HepG2 (cell line): ENCODE measurements at regions not wholly inside any gene's neighbourhood (a gene's known extent, or its start where the extent isn't known, plus 50 kb on each side); places are given as distances from the start of the nearest gene placed in this dataset.

Experiments used
- ATAC-seq: fragments of 200-7000 bp; cut with Tn5 transposase; 3 replicates; pipeline ENCODE4 v1.9.1; 2020; ENCODE audit warnings: mild to moderate bottlenecking, moderate library complexity
- BruUV-seq: library from RNA; stranded (reverse); fragments of 400-500 nt; replicated peaks from 2 replicates; lab custom pipeline; 2021; lab: Mats Ljungman, UMichigan
- CTCF ChIA-PET: fragments of 300-600 bp; formaldehyde crosslinking; extraction: SDS; loops from one replicate; lab custom pipeline; 2021; ENCODE audit warnings: low total read pairs, inconsistent platforms, low intra/inter-chr PET ratio; lab: Yijun Ruan, JAX
- POLR2A ChIA-PET: fragments of 350-600 bp; sonication (Branson Sonifier 250); formaldehyde crosslinking; loops from one replicate; lab custom pipeline; 2020; ENCODE audit warnings: antibody characterized with exemption, inconsistent platforms; lab: Yijun Ruan, JAX
- DNase-seq: peaks from one replicate; pipeline ENCODE4 v3.0.0-alpha.2; 2015; ENCODE audit warnings: low spot score
- FAIRE-seq: peaks from 3 replicates; lab custom pipeline; 2011; peaks lifted over from hg19 to GRCh38; lab: Jason Lieb, UNC
- H2AFZ ChIP-seq: one replicate; pipeline ENCODE4 v1.6.1; 2011; ENCODE audit warnings: low read length, inconsistent platforms
- H3K27ac ChIP-seq: fragments of 300-600 bp; 3 replicates; pipeline ENCODE4 v1.8.0; 2011; ENCODE audit warnings: mixed run types, mild to moderate bottlenecking, mixed read lengths, low read length, inconsistent platforms; ENCODE audit not compliant: insufficient read depth; ENCODE audit errors: extremely low read length
- H3K27me3 ChIP-seq, 2 experiments: fragments of 200-600 bp in 1 of 2; 2 replicates in 1 of 2; 3 replicates in 1 of 2; pipeline versions ENCODE4 v1.6.0 to v1.8.0; 2011; ENCODE audit warnings: low read length in 2 of 2, mild to moderate bottlenecking in 2 of 2, moderate library complexity in 2 of 2, inconsistent platforms in 1 of 2; ENCODE audit not compliant: insufficient read depth in 2 of 2, control insufficient read depth in 1 of 2
- H3K36me3 ChIP-seq, 2 experiments: fragments of 200-600 bp in 1 of 2; replicated peaks in 1 of 2; 2 replicates in 1 of 2; 3 replicates in 1 of 2; pipeline versions ENCODE4 v1.5.1 to v1.8.0; 2011; ENCODE audit warnings: low read length in 2 of 2, inconsistent platforms in 1 of 2; ENCODE audit not compliant: insufficient read depth in 2 of 2, control insufficient read depth in 1 of 2
- H3K4me1 ChIP-seq: 2 replicates; pipeline ENCODE4 v1.5.1; 2012; ENCODE audit warnings: low read length, inconsistent platforms; ENCODE audit not compliant: insufficient read depth
- H3K4me2 ChIP-seq: 2 replicates; pipeline ENCODE4 v1.6.0; 2011; ENCODE audit warnings: low read depth, low read length, inconsistent platforms
- H3K4me3 ChIP-seq, 3 experiments: fragments of 200-600 bp in 1 of 3; sonication (generic), shearing (Covaris generic) in 1 of 3; replicated peaks in 1 of 3; 2 replicates each; pipeline ENCODE4 v1.5.1; 2011 to 2016; ENCODE audit warnings: low read length in 3 of 3, inconsistent platforms in 2 of 3, low read depth in 2 of 3, mild to moderate bottlenecking in 2 of 3, control low read depth in 1 of 3, mixed read lengths in 1 of 3; ENCODE audit not compliant: insufficient read depth in 1 of 3
- H3K79me2 ChIP-seq: one replicate; pipeline ENCODE4 v1.6.1; 2011; ENCODE audit warnings: low read length, inconsistent platforms; ENCODE audit not compliant: insufficient read depth
- H3K9ac ChIP-seq: 2 replicates; pipeline ENCODE4 v1.6.0; 2011; ENCODE audit warnings: mild to moderate bottlenecking, low read depth, low read length, inconsistent platforms; ENCODE audit not compliant: insufficient read depth
- H3K9me3 ChIP-seq: 2 replicates; pipeline ENCODE4 v1.5.1; 2012; ENCODE audit warnings: mild to moderate bottlenecking, low read length
- H4K20me1 ChIP-seq: 2 replicates; pipeline ENCODE4 v1.6.0; 2011; ENCODE audit warnings: inconsistent platforms, mild to moderate bottlenecking, low read length, moderate library complexity; ENCODE audit not compliant: insufficient read depth
- REL ChIP-seq: sonication (generic); formaldehyde crosslinking; conservative IDR thresholded peaks from 2 replicates; pipeline ENCODE4 v1.8.0; 2022; ENCODE audit warnings: mild to moderate bottlenecking, missing genetic modification reagents, moderate library complexity
- ZFAT ChIP-seq: sonication (generic); formaldehyde crosslinking; conservative IDR thresholded peaks from 2 replicates; pipeline ENCODE4 v1.8.1; 2023; ENCODE audit warnings: missing genetic modification reagents, inconsistent platforms
- ZNF383 ChIP-seq: sonication (generic); formaldehyde crosslinking; IDR thresholded peaks from 2 replicates; pipeline ENCODE4 v1.4.0; 2020; ENCODE audit warnings: missing genetic modification reagents, mild to moderate bottlenecking, borderline replicate concordance
- WGBS: methylation state at CpG from one replicate; pipeline ENCODE4 v1.1.6; 2017; ENCODE audit warnings: low lambda C conversion rate; 5-methylcytosine and 5-hydroxymethylcytosine counted together
- in situ Hi-C: cut with HindIII; loops from 2 replicates; pipeline ENCODE4 v1.10.0; 2017; ENCODE audit warnings: low pct_unique_long_range_greater_than_20kb; ENCODE audit not compliant: extremely low pct_ligation_motif_present
- intact Hi-C: fragments of 100-400 bp; cut with micrococcal nuclease; formaldehyde crosslinking; loops from one replicate; pipeline ENCODE4 v1.10.0; 2022; ENCODE audit not compliant: unreplicated experiment
- TF ChIP-seq, protein P1 (sequence below): sonication (generic); formaldehyde crosslinking; IDR thresholded peaks from 2 replicates; pipeline ENCODE4 v1.4.0; 2020; ENCODE audit warnings: mild to moderate bottlenecking, missing genetic modification reagents, borderline replicate concordance
- TF ChIP-seq, protein P2 (sequence below): sonication (generic); formaldehyde crosslinking; IDR thresholded peaks from 2 replicates; pipeline ENCODE4 v1.4.0; 2020; ENCODE audit warnings: missing genetic modification reagents, borderline replicate concordance

DNA sequence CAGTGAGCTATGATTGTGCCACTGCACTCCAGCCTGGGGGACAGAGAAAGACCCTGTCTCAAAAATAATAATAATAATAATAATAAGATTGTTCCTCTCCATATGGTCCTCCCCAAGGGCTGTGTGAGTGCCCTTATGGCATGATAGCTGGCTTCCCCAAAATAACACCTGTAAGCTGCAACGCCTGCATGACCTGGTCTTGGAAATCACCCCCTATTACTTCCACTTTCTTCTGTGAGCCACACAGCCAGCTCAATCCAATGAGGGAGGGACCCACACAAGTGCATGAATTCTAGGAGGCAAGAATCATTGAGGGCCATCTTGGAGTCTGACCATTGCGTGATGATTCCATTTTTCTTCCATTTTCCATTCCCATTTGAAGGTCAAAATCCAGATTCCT is 82.7 kb upstream of the CALN1 start:
- Histone ChIP-seq H3K27ac (no peak overlapping the region), H3K9me3 (no peaks in the 10 kb centered on the region), H3K27me3 (peaks cover 0 to 4% of the 10 kb centered on the region in 2 experiments; a peak in 1 of 5 replicates), H3K36me3 (no peaks in the 10 kb centered on the region), H4K20me1 (no peaks in the 10 kb centered on the region), H3K4me2 (no peak overlapping the region), H2AFZ (no peak overlapping the region), H3K9ac (no peak overlapping the region), H3K4me1 (no peaks in the 10 kb centered on the region), H3K79me2 (no peaks in the 10 kb centered on the region), H3K4me3 (no peak overlapping the region)
- ChIA-PET CTCF (interaction anchor here (0.8 to 1.3 kb wide), 2 partner anchors 311 to 743 kb away, joined by 3 to 4 read pairs; no protein-coding TSS in a partner anchor), POLR2A (no interaction called here)
- no peak for ATAC-seq
- intact Hi-C loops = loop anchor here (2.0 to 5.0 kb wide), 3 partner anchors 313 to 742 kb away; no protein-coding TSS in a partner anchor
- in situ Hi-C loops = no loop called here
- 41% methylated on average over 1 of the region's 2 CpGs for WGBS
- no peak for TF ChIP-seq ZFAT (CRISPR knock-in tag)
- no peak for TF ChIP-seq ZNF383
- TF ChIP-seq, protein P1, sequence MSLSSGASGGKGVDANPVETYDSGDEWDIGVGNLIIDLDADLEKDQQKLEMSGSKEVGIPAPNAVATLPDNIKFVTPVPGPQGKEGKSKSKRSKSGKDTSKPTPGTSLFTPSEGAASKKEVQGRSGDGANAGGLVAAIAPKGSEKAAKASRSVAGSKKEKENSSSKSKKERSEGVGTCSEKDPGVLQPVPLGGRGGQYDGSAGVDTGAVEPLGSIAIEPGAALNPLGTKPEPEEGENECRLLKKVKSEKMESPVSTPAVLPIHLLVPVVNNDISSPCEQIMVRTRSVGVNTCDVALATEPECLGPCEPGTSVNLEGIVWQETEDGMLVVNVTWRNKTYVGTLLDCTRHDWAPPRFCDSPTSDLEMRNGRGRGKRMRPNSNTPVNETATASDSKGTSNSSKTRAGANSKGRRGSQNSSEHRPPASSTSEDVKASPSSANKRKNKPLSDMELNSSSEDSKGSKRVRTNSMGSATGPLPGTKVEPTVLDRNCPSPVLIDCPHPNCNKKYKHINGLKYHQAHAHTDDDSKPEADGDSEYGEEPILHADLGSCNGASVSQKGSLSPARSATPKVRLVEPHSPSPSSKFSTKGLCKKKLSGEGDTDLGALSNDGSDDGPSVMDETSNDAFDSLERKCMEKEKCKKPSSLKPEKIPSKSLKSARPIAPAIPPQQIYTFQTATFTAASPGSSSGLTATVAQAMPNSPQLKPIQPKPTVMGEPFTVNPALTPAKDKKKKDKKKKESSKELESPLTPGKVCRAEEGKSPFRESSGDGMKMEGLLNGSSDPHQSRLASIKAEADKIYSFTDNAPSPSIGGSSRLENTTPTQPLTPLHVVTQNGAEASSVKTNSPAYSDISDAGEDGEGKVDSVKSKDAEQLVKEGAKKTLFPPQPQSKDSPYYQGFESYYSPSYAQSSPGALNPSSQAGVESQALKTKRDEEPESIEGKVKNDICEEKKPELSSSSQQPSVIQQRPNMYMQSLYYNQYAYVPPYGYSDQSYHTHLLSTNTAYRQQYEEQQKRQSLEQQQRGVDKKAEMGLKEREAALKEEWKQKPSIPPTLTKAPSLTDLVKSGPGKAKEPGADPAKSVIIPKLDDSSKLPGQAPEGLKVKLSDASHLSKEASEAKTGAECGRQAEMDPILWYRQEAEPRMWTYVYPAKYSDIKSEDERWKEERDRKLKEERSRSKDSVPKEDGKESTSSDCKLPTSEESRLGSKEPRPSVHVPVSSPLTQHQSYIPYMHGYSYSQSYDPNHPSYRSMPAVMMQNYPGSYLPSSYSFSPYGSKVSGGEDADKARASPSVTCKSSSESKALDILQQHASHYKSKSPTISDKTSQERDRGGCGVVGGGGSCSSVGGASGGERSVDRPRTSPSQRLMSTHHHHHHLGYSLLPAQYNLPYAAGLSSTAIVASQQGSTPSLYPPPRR (CRISPR knock-in tag) = no peak
- TF ChIP-seq, protein P2, sequence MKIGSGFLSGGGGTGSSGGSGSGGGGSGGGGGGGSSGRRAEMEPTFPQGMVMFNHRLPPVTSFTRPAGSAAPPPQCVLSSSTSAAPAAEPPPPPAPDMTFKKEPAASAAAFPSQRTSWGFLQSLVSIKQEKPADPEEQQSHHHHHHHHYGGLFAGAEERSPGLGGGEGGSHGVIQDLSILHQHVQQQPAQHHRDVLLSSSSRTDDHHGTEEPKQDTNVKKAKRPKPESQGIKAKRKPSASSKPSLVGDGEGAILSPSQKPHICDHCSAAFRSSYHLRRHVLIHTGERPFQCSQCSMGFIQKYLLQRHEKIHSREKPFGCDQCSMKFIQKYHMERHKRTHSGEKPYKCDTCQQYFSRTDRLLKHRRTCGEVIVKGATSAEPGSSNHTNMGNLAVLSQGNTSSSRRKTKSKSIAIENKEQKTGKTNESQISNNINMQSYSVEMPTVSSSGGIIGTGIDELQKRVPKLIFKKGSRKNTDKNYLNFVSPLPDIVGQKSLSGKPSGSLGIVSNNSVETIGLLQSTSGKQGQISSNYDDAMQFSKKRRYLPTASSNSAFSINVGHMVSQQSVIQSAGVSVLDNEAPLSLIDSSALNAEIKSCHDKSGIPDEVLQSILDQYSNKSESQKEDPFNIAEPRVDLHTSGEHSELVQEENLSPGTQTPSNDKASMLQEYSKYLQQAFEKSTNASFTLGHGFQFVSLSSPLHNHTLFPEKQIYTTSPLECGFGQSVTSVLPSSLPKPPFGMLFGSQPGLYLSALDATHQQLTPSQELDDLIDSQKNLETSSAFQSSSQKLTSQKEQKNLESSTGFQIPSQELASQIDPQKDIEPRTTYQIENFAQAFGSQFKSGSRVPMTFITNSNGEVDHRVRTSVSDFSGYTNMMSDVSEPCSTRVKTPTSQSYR (CRISPR knock-in tag) = no peak
- no peak for TF ChIP-seq REL (CRISPR knock-in tag)
- no peak for DNase-seq
- BruUV-seq = no TSS peak
- no peak for FAIRE-seq
